Femur (tissue), 1 donor: ENCODE measurements at regions not wholly inside any gene's neighbourhood (a gene's known extent, or its start where the extent isn't known, plus 50 kb on each side); places are given as distances from the start of the nearest gene placed in this dataset.

ENCODE experiments used
- DNase-seq: peaks from one replicate; pipeline ENCODE4 v3.0.0-alpha.2; 2017

- no peak for DNase-seq
Measured at GRCh38 chr10:105706281-105707026, 1065.4 kb downstream of the SORCS3 start.

DNA sequence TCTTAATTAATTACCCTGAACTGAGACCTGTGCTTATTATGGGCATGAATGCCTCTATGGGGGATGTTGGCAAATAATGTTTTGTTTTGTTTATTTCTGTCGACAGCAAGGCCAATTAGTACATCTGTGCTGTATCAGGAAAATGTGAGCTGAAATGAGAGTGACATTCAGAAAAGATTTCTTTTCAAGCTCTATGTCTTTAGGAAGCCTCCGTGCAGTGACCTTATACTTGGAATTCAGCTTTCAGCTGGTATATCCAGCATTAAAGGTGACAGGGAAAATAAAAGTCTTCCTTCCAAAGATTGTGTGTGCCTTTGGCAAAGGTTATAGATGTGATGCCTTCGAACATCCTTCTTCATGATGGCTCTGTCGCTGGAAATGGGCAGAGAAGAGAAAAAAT lies 1061.1 kb downstream of the SORCS3 start:
- no peak for DNase-seq

DNA sequence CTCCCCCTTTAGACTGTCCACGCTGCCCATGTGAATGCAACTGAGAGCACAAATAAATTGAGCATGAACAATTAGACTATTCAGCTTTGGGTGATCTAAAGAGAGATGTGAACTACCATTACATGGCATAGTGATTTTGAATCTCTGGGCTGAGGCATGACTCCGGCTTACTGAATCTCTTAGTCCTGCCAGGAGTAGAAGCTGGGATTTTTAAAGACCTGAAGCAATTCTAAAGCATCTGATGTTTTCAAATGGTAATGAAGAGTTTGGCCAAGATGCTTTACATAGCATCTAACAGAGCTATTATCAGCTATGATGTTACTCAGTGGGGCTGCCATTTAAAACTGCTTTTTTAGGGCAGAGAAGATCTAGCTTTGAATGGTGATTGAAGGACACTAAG lies 1059.1 kb downstream of the SORCS3 start:
- DNase-seq: no peak

DNA sequence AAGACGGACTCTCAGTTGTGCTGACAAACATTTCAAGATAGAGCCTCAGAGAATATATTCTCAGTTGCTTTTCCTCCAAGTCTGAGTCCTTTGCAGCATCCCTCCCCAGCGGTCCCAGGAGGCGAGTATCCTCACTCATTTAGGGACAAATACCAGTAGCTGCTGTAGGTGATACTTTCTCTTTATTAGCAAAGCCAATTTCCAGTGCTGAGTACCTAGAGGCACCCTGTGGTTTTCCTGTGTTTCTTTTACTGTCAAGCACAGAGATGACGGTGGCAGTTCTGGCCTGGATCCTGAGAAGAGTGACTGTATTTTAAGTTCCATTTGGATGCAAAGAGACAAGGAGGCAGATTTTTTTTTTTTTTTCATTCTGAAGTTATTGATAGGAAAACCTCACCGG lies 1058.4 kb downstream of the SORCS3 start:
- DNase-seq: no peak

DNA sequence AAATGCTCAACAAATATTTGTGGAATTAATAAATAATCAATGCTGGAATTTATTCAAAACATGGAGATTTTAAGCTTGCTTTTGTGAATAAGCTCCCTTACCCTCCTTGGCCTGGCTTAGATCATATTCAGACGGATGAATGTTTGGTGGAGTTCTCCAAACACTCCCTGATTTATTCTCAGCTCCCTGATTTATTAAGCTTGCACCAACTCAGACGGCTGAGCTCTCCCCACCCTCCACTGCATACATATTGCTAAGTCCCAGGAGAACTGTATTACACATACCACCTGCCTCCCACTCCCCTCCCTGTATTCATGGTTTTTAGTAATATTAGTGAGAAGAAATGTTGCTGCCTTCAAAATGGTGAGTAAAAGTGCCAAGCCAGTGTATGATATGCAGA lies 1057.5 kb downstream of the SORCS3 start:
- DNase-seq: no peak

DNA sequence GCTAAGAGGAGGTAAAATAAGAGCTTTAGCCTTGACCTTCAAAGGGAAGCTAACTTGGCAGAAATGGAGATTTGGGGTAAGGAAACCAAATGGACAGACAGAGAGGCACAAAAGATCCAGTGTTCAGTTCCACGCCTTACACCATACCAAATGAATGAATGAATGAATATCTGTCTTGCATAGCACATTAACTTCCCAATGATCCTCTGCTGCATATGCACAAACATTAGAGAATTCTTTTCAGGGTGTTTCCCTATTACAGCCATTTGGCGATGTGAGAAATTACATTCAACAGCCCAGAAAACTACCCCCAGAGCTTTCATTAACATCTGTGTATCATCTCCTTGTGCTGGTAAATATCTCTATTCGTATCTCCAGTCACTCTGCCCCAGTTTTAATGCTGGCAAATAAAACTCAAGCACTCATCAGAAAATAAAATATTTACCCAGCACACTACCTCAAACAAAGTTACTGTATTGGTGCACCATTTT lies 1056.2 kb downstream of the SORCS3 start:
- no peak for DNase-seq

- no peak for DNase-seq
Measured at GRCh38 chr10:105691811-105692210, 1050.7 kb downstream of the SORCS3 start.

GRCh38 chr10:105682911-105683310 lies 1041.8 kb downstream of the SORCS3 start:
- no peak for DNase-seq

DNA sequence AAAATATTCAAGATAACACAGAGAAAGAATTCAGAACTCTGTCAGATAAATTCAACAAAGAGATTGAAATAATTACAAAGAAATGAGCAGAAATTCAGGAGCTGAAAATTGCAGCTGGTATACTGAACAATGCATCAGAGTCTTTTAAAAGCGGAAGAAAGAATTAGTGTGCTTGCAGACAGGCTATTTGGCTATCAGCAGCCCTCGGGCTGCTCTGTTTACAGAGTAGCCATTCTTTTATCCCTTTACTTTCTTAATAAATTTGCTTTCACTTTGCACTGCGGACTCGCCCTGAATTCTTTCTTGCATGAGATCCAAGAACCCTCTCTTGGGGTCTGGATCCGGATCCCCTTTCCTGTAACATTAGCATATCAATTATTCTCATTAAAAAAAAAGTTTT lies 1040.0 kb downstream of the SORCS3 start:
- no peak for DNase-seq

- DNase-seq: no peak
Measured at GRCh38 chr10:105679781-105680180, 1038.7 kb downstream of the SORCS3 start.

DNA sequence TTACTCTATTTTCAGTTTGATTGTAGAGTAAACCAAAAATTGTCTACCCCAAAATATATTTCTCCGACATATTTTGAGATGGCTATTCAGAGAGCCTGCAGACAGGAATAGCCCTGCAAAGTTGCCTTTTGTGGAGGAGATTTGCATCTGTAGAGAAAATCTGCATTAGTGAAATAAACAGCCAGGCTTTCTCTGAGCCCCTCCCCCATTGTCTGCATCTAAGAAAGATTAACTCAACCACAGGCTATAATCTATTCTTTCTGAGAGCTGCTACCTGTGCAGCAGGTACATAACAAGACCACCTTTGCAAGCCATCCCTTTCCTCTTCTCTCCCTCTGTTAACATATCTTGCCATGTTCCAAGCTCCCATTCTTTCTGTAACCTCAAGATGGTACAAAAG lies 1034.2 kb downstream of the SORCS3 start:
- no peak for DNase-seq

- DNase-seq: no peak
Measured at GRCh38 chr10:105674448-105674847, 1033.4 kb downstream of the SORCS3 start.

- no peak for DNase-seq
Measured at GRCh38 chr10:105658696-105659095, 1017.6 kb downstream of the SORCS3 start.

GRCh38 chr10:105656856-105657255 lies 1015.8 kb downstream of the SORCS3 start:
- no peak for DNase-seq

DNA sequence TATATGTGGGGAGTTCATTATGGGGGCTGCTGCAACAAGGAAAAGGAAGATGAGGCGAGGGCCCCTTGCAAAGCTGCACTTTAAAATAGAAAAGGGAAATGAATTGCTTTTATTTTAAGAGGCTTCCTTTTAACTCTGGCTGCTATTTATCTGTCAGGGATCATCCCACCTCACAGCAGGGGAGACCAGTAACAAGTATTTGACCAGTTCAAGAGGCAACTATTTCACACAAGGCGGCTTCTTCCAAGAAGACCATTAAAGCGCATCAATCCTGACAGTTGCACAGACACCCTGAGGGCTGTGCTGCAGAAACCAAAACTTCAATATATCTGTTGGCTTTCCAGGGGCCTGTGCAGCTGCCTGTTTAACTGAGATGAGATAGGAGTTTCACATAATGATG lies 1009.2 kb downstream of the SORCS3 start:
- DNase-seq: no peak

DNA sequence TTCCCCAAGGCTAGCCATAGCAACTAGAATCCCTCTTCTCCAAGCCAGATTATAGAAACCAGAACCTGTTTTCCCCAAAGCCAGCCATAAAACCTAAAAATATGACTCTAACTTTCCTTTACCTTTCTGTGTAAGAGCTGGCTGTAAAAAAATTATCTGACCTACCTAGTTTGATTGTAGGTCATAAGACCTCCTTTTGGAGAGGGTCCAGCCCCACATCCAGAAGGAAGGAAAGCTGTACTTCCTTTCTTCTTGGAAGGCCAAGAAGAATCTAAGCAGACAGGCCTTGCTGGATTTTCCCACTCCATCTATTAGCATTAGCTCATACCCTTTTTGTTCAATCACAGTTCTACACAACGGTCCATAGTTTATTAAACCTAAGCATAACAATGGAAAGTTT lies 1006.3 kb downstream of the SORCS3 start:
- DNase-seq: no peak

DNA sequence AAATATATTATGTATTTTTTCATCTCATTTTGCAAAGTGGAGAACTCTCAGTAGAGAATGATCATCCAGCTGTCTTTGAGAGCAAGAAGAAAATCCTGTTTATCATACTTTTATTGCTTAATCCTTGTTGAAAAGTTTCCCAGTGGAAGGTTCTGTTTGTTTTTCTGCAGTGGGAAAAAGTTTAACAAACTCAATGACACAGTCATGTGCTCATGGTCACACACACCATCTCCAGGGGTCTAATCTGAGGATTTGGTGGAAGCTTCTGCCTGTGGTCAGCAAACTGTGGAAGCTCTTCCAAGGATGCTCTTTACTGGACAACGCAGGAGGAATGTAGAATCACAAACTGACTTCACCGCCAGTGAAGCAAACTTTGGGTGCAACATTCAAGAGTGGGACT lies 1003.9 kb downstream of the SORCS3 start:
- no peak for DNase-seq

DNA sequence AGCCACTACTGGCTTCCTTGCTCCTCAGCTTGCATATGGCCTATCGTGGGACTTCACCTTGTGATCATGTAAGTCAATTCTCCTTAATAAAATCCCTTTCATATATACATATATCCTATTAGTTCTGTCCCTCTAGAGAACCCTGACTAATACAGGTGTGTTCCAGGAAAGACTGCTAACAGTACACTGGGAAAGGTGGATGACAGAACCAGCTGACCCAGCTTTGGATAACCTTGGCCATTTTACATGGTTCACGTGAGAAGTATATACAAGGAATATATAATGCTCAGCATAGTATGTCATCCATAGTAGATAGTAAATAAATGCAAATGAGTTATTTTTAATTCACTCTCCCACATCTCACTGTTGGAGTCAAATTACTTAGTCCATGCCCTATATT lies 1003.5 kb downstream of the SORCS3 start:
- DNase-seq: no peak

- DNase-seq: peak; percentile 17
Measured at GRCh38 chr10:105644091-105644490, 1003.0 kb downstream of the SORCS3 start.

DNA sequence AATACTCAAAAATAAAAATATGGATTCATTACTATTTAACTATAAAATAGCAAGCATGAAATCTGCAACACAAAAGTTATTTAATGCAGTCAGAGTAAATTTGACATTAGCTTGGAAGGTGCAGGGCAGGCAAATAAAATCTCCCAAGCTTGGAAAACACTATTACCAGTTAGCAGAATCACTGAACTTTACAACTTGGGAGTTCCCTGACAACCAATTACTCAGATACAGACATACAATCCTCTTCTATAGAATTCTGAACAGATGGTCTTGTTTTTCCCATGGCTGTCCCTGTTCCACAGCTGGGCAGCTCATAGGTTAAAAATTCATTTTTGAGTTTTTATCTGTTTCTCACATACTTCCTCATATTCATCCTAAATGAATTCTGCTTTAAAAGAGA lies 1002.6 kb downstream of the SORCS3 start:
- no peak for DNase-seq

DNA sequence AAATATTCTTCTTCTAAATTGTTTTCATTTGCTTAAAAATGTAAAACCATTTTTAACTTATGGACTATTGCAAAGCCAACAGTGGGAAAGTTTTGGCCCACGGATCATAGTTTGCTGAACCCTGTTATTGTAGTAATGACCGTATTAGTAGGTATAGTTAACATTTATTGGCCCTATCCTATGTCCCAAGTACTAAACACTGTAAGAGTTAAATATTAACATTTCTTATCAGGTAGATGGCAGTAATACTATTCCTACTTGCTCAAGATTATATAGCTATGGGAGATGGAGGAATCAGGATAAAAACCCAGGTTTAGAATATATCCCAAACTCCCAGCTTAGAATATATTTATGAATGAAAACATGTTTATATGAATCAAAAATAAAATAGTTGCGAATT lies 993.2 kb downstream of the SORCS3 start:
- DNase-seq: no peak

DNA sequence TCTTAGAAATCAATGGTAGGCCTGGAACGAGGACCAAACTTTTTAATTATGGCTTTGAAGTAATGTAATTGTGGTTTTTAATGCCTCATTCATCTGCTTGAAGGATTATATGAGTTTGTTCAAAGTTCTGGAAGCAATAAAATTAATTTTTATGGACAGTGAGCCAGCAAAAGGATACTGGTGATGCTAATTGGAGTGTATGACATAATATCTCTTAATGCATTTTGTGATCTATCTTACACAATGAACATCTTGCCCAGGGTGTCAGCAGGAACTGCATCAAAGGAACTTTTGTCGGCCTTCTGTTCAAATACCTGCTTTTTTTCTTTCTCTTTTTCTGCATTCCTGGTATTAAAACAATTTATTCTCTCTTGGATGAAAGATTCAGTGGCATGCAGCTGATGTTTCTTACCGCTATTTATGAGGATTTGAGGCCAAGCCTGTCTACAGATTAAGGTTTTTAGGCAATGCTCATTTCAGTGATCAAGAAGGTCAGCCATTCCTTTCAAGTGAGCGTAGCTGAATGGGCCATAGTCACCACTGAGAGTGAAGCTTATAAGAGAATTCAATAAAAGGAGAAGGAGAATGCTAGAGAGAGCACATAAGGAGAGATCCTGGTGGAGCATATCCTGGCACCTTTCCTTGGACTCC lies 974.8 kb downstream of the SORCS3 start:
- DNase-seq: no peak

DNA sequence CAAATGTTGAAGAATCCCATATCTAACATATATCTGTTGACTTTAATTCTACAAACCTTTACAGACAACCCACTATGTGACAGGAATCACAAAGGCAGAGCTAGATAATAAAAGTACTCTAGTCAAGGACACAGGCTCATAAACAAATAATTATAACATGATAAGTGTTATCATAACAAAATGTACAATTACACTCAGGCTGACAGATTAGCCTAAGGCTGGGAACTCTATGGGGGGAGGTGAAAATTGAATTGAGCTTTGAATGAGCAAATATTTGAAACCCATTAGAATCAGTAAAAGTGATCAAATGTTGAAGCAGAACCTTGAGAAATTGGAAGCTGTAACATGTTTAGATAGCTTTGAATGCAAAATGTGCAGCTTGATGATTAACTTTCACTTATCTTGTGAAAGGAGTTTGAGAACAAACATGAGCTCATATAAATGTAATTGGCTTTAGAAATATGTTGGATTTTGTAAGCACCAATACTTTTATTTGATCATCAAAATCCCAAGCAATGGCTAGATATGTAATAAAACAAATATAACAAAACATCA lies 970.2 kb downstream of the SORCS3 start:
- no peak for DNase-seq

DNA sequence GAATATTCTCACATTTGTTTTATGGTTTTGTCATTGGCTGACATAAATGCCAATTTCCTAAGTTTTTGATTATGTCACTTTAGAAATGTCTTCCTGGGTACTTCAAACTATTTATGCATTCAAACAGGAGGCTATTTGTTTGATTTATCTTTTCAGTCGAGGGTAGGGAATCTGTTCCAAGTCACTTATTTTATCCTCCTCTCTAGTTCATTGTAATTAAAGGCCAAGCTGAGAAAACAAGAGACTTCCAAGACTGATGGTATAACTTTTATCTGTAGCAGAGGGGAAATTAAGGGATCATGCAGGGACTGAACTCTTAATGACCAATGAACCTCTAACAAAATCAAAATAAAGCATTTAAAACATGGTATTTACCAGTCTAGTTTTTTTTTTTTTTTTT lies 968.4 kb downstream of the SORCS3 start:
- no peak for DNase-seq
